Keratinocyte (primary cell): ENCODE measurements at regions not wholly inside any gene's neighbourhood (a gene's known extent, or its start where the extent isn't known, plus 50 kb on each side); places are given as distances from the start of the nearest gene placed in this dataset.

Experiments used
- DNase-seq: peaks from one replicate; pipeline ENCODE4 v3.0.0-alpha.2; 2011; ENCODE audit warnings: low read depth, missing footprints, low spot score
- FAIRE-seq: peaks from 2 replicates; lab custom pipeline; 2011; peaks lifted over from hg19 to GRCh38; lab: Jason Lieb, UNC
- H2AFZ ChIP-seq: 2 replicates; pipeline ENCODE4 v1.6.0; 2012; ENCODE audit warnings: low read length, control low read depth, inconsistent platforms; ENCODE audit not compliant: control insufficient read depth
- H3K27ac ChIP-seq: 2 replicates; pipeline ENCODE4 v1.5.1; 2011; ENCODE audit warnings: low read length; ENCODE audit not compliant: control insufficient read depth, insufficient read depth
- H3K27me3 ChIP-seq: 3 replicates; pipeline ENCODE4 v1.6.0; 2011; ENCODE audit warnings: low read length; ENCODE audit not compliant: control insufficient read depth, insufficient read depth; ENCODE audit errors: extremely low read depth
- H3K36me3 ChIP-seq, 2 experiments: 2 replicates in 1 of 2; 3 replicates in 1 of 2; pipeline ENCODE4 v1.5.1; 2011; ENCODE audit warnings: low read length in 2 of 2, mild to moderate bottlenecking in 1 of 2; ENCODE audit not compliant: control insufficient read depth in 2 of 2, insufficient read depth in 2 of 2; ENCODE audit errors: extremely low read depth in 1 of 2
- H3K4me1 ChIP-seq: 3 replicates; pipeline ENCODE4 v1.5.1; 2011; ENCODE audit warnings: low read length; ENCODE audit not compliant: control insufficient read depth, insufficient read depth; ENCODE audit errors: extremely low read depth
- H3K4me2 ChIP-seq: 3 replicates; pipeline ENCODE4 v1.6.0; 2011; ENCODE audit warnings: low read depth, low read length; ENCODE audit not compliant: control insufficient read depth, insufficient read depth; ENCODE audit errors: extremely low read depth
- H3K4me3 ChIP-seq, 3 experiments: fragments of 200-600 bp in 1 of 3; sonication (generic) in 1 of 3; 2 replicates in 2 of 3; 3 replicates in 1 of 3; pipeline ENCODE4 v1.5.1; 2011 to 2016; ENCODE audit warnings: low read length in 3 of 3, mild to moderate bottlenecking in 3 of 3, control low read depth in 2 of 3, inconsistent platforms in 1 of 3, low read depth in 1 of 3, mixed read lengths in 1 of 3, mixed run types in 1 of 3, moderate library complexity in 1 of 3; ENCODE audit not compliant: control insufficient read depth in 2 of 3, insufficient read depth in 2 of 3; ENCODE audit errors: extremely low read depth in 1 of 3
- H3K79me2 ChIP-seq: 2 replicates; pipeline ENCODE4 v1.6.0; 2012; ENCODE audit warnings: low read length; ENCODE audit not compliant: control insufficient read depth, insufficient read depth
- H3K9ac ChIP-seq: 3 replicates; pipeline ENCODE4 v1.6.0; 2011; ENCODE audit warnings: low read length; ENCODE audit not compliant: control insufficient read depth, insufficient read depth; ENCODE audit errors: extremely low read depth
- H3K9me1 ChIP-seq: 3 replicates; pipeline ENCODE4 v1.6.0; 2011; ENCODE audit warnings: low read length; ENCODE audit not compliant: control insufficient read depth, insufficient read depth; ENCODE audit errors: extremely low read depth
- H3K9me3 ChIP-seq: 2 replicates; pipeline ENCODE4 v1.5.1; 2012; ENCODE audit warnings: low read depth, low read length; ENCODE audit not compliant: control insufficient read depth
- H4K20me1 ChIP-seq: 3 replicates; pipeline ENCODE4 v1.6.0; 2011; ENCODE audit warnings: low read length; ENCODE audit not compliant: control insufficient read depth, insufficient read depth; ENCODE audit errors: extremely low read depth
- EZH2 ChIP-seq: IDR thresholded peaks from one replicate; pipeline ENCODE4 v1.6.1; 2012; ENCODE audit warnings: inconsistent platforms, mild to moderate bottlenecking, low read length, moderate library complexity
- dilution Hi-C: fragments of 300-500 bp; cut with MboI; formaldehyde crosslinking; loops from one replicate; pipeline ENCODE4 v1.7.0; 2020; ENCODE audit warnings: low sequenced_read_pairs; ENCODE audit not compliant: extremely low pct_ligation_motif_present
- TF ChIP-seq, protein P1 (sequence below), 3 experiments: IDR thresholded peaks in 1 of 3; conservative IDR thresholded peaks in 1 of 3; optimal IDR thresholded peaks in 1 of 3; 2 replicates in 2 of 3; 3 replicates in 1 of 3; pipeline versions ENCODE3 to v1.5.1; 2011; ENCODE audit warnings: low read length in 3 of 3, mild to moderate bottlenecking in 3 of 3, moderate library complexity in 2 of 3, control low read depth in 1 of 3, inconsistent platforms in 1 of 3; ENCODE audit not compliant: insufficient read depth in 2 of 3; ENCODE audit errors: extremely low read depth in 1 of 3

DNA sequence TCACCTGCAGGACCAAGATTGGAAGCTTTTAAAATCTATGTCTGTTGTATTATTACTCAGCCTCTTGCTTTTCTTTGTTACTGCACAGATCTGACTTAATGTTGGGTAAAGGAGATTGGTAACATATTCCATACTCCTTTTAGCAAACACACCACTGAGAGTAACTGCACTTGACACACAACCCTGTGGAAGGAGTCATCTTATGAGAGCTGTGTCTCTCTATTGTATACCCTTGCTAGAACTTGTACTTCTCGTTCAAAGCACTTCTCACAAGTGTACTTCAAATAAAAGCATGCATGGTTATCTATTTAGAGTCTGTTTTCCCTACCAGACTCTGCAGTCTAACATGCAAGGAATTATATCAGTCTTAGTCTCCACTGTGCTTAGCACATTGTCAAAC, 813.4 kb downstream of the ADGRL2 start:
- no peaks in the 10 kb centered on the region for H3K36me3 ChIP-seq
- no peak overlapping the region for H3K4me3 ChIP-seq
- H3K27me3 ChIP-seq = no peaks in the 10 kb centered on the region
- FAIRE-seq = no peak
- no peak overlapping the region for H3K4me2 ChIP-seq
- no peaks in the 10 kb centered on the region for H3K79me2 ChIP-seq
- dilution Hi-C loops = no loop called here
- H3K9ac ChIP-seq = no peak overlapping the region
- H3K4me1 ChIP-seq = no peaks in the 10 kb centered on the region
- DNase-seq = no peak
- TF ChIP-seq EZH2 = no peak
- TF ChIP-seq, protein P1, sequence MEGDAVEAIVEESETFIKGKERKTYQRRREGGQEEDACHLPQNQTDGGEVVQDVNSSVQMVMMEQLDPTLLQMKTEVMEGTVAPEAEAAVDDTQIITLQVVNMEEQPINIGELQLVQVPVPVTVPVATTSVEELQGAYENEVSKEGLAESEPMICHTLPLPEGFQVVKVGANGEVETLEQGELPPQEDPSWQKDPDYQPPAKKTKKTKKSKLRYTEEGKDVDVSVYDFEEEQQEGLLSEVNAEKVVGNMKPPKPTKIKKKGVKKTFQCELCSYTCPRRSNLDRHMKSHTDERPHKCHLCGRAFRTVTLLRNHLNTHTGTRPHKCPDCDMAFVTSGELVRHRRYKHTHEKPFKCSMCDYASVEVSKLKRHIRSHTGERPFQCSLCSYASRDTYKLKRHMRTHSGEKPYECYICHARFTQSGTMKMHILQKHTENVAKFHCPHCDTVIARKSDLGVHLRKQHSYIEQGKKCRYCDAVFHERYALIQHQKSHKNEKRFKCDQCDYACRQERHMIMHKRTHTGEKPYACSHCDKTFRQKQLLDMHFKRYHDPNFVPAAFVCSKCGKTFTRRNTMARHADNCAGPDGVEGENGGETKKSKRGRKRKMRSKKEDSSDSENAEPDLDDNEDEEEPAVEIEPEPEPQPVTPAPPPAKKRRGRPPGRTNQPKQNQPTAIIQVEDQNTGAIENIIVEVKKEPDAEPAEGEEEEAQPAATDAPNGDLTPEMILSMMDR (optimal IDR thresholded peaks at IDR 0.05 in 1 of 3, IDR thresholded peaks at IDR 0.05 in 1 of 3, conservative IDR thresholded peaks at IDR 0.05 in 1 of 3; ENCODE audit: extremely low read depth in 1 of 3, insufficient read depth in 2 of 3, low read length in 3 of 3) = no peak
- H2AFZ ChIP-seq = no peak overlapping the region
- H3K9me3 ChIP-seq = no peaks in the 10 kb centered on the region
- no peaks in the 10 kb centered on the region for H3K9me1 ChIP-seq
- no peaks in the 10 kb centered on the region for H4K20me1 ChIP-seq
- H3K27ac ChIP-seq = no peak overlapping the region

DNA sequence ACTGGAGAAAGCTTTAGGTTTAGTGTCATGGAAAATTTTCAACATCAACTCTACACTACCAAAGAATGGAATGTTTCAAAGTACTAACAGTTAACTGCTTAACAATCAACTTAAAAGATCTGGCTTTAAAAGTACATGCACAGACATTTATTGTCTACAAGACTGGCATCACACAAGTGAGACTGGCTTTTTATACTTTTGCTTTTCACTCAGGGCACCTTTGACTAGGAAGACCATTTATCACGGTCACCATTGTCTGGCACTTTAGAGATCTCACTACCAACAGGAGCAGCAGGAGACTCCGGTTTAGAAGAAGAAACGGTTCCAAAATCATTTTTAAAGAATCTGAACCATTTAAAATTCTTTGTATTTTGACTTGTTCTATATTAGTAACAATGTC, 812.3 kb downstream of the ADGRL2 start:
- Histone ChIP-seq H3K4me3 (no peak overlapping the region), H3K36me3 (no peaks in the 10 kb centered on the region), H4K20me1 (no peaks in the 10 kb centered on the region), H2AFZ (no peak overlapping the region), H3K27ac (no peak overlapping the region), H3K27me3 (no peaks in the 10 kb centered on the region), H3K9me1 (no peaks in the 10 kb centered on the region), H3K4me1 (no peaks in the 10 kb centered on the region), H3K9ac (no peak overlapping the region), H3K9me3 (no peaks in the 10 kb centered on the region), H3K4me2 (no peak overlapping the region), H3K79me2 (no peaks in the 10 kb centered on the region)
- FAIRE-seq = no peak
- DNase-seq = no peak
- TF ChIP-seq EZH2 = no peak
- TF ChIP-seq, protein P1 (optimal IDR thresholded peaks at IDR 0.05 in 1 of 3, IDR thresholded peaks at IDR 0.05 in 1 of 3, conservative IDR thresholded peaks at IDR 0.05 in 1 of 3; ENCODE audit: extremely low read depth in 1 of 3, insufficient read depth in 2 of 3, low read length in 3 of 3) = no peak
- dilution Hi-C loops = no loop called here
